ENCODE measurements at regions not wholly inside any gene's neighbourhood (a gene's known extent, or its start where the extent isn't known, plus 50 kb on each side); places are given as distances from the start of the nearest gene placed in this dataset.

- no peak for TF ChIP-seq CTCF (IDR thresholded peaks at IDR 0.05; ENCODE audit: low read length, missing control alignments)
- peak; percentile 48 for DNase-seq (ENCODE audit: low read depth)
- H3K4me3 ChIP-seq (replicated peaks; ENCODE audit: low read depth, low read length): no peak overlapping the region
Observed at GRCh38 chr9:129330711-129331492, 152.8 kb upstream of the IER5L start.

DNA sequence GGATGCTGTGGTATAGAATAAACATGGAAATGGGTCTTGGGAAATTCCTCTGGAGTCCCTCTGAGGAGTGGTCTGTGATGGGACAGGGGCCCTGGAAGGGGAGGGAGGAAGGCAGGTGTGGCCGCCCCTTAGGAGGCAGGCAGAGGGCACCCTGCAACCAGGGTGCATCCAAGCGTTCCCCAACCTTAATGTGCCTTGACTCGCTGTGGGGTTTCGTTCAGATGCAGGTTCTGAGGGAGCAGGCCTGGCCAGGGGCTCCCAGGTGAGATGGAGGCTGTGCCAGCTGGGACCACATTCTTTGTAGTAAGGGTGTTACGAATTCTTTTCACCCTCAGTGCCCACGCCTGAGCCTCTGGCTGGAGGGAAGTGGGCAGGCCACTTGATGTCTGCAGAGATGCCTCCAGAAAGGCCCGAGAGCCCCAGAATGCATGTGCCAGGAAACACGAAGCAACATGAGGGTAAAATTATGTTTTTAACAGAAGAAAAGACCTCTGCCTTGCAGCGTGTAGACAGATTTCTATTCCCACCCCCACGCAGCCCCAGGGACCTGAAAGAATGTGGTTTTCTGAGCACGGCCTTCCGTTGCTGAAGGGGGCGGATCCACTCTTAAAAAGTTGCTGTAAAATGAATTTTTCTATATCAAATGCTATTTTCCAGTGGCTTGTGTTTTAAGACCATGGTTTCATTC, 150.4 kb upstream of the IER5L start:
- DNase-seq (ENCODE audit: low read depth): peak; percentile 59
- TF ChIP-seq CTCF (IDR thresholded peaks at IDR 0.05; ENCODE audit: low read length, missing control alignments): no peak
- no peak overlapping the region for H3K4me3 ChIP-seq (replicated peaks; ENCODE audit: low read depth, low read length)

GRCh38 chr9:129327552-129328328, 149.7 kb upstream of the IER5L start:
- DNase-seq (ENCODE audit: low read depth): no peak
- no peak for TF ChIP-seq CTCF (IDR thresholded peaks at IDR 0.05; ENCODE audit: low read length, missing control alignments)
- no peak overlapping the region for H3K4me3 ChIP-seq (replicated peaks; ENCODE audit: low read depth, low read length)

GRCh38 chr9:129326061-129327005, 148.3 kb upstream of the IER5L start:
- no peak for DNase-seq (ENCODE audit: low read depth)
- no peak for TF ChIP-seq CTCF (IDR thresholded peaks at IDR 0.05; ENCODE audit: low read length, missing control alignments)
- no peak overlapping the region for H3K4me3 ChIP-seq (replicated peaks; ENCODE audit: low read depth, low read length)

DNA sequence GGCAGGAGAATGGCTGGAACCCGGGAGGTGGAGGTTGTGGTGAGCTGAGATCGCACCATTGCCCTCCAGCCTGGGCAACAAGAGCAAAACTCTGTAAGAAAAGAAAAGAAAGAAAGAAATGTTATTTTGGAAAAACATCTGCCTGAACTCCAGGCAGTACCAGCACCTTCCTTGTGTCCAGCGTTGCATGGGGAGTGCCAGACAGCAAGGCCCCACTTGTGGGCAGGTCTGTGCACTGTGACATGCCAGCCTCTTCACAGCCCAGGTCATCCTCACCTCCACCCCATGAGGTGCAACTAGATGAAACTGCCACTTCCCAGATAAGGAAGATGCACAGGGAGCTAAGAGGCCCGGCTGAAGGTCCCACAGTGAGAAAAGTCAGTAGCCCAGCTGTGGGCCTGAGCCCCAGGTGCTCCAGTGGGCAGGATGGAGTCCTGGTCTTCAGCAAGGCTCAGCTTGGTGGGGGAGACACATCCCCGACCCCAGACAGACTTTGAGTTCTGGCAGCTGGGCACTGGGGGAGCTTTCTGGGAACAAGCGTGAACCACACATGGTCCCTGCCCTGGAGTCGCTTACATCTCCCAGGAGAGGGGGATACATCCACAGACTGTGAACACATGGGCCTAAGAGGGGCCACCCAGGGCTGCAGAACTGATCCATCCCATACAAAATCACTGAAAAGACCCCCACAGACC, 146.9 kb upstream of the IER5L start:
- no peak overlapping the region for H3K4me3 ChIP-seq (replicated peaks; ENCODE audit: low read depth, low read length)
- no peak for DNase-seq (ENCODE audit: low read depth)
- no peak for TF ChIP-seq CTCF (IDR thresholded peaks at IDR 0.05; ENCODE audit: low read length, missing control alignments)
